Muscle of leg (tissue), 3 donors: ENCODE measurements at regions not wholly inside any gene's neighbourhood (a gene's known extent, or its start where the extent isn't known, plus 50 kb on each side); places are given as distances from the start of the nearest gene placed in this dataset.
"Not testable (repeated sequence)": the region's sequence is repeated elsewhere in the genome, so short reads cannot be mapped to it uniquely, and the experiment has no call there.

ENCODE experiments used
- DNase-seq: peaks from one replicate; pipeline ENCODE4 v3.0.0; 2013
- H3K27ac ChIP-seq: one replicate; pipeline ENCODE4 v1.5.1; 2013; ENCODE audit warnings: mild to moderate bottlenecking, low read length, control low read depth
- H3K27me3 ChIP-seq: one replicate; pipeline ENCODE4 v1.6.1; 2013; ENCODE audit warnings: low read length; ENCODE audit not compliant: control insufficient read depth, insufficient read depth
- H3K36me3 ChIP-seq: one replicate; pipeline ENCODE4 v1.6.1; 2013; ENCODE audit warnings: low read length; ENCODE audit not compliant: control insufficient read depth, insufficient read depth
- H3K4me1 ChIP-seq: one replicate; pipeline ENCODE4 v1.6.1; 2013; ENCODE audit warnings: low read length; ENCODE audit not compliant: control insufficient read depth, insufficient read depth
- H3K4me3 ChIP-seq: one replicate; pipeline ENCODE4 v1.5.1; 2013; ENCODE audit warnings: low read length, control low read depth
- H3K9me3 ChIP-seq: replicated peaks from 2 replicates; pipeline ENCODE4 v1.6.1; 2013; ENCODE audit warnings: low read depth, low read length; ENCODE audit not compliant: control insufficient read depth
- WGBS: methylation state at CpG from one replicate; pipeline ENCODE4 v1.1.5; 2013; ENCODE audit warnings: missing lambda C conversion rate; ENCODE audit not compliant: insufficient coverage; 5-methylcytosine and 5-hydroxymethylcytosine counted together

DNA sequence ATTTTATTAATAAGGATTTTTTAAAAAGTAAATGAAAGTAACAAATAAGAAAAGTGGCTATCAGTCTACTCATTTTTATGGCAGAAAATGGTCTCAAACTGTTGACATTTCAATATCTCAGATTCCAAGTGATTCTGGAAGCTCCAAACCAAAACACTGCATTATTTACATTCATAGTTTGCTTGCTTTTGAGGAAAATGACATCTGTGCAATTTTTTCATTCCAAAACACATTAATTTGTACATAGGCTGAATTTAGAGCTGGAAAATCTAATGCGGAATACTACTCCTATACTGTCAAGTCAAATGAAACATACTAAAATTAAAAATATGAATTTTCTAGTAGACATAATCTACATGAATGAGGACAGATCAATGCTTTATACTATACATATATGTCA is 1047.6 kb downstream of the CDH9 start:
- Histone ChIP-seq H3K4me1 (no peaks in the 10 kb centered on the region), H3K27ac (no peak overlapping the region), H3K9me3 (no peaks in the 10 kb centered on the region), H3K27me3 (no peaks in the 10 kb centered on the region), H3K4me3 (no peak overlapping the region), H3K36me3 (no peaks in the 10 kb centered on the region)
- DNase-seq: no peak
- WGBS: no CpG with 5 or more reads among the region's 1 CpG

DNA sequence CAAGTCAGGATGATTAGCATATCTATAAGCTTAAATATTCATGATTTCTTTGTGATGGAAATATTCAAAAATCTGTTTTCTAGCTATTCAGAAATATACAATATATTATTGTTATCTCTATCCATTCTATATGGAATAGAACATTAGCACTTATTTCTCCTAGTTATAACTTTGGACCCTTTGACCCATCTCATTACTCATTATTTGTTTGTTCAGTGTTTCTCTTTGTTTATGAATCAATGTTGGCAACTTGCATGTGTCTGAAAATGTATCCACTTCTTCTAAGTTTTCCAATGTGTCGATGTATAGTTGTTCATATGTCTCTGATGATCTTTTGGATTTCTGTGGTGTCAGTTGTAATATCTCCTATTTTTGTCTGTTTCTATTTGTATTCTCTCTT is 1059.3 kb downstream of the CDH9 start:
- no CpG with 5 or more reads among the region's 1 CpG for WGBS
- Histone ChIP-seq H3K4me1 (no peaks in the 10 kb centered on the region), H3K4me3 (no peak overlapping the region), H3K27ac (no peak overlapping the region), H3K9me3 (peaks cover 2% of the 10 kb centered on the region), H3K27me3 (no peaks in the 10 kb centered on the region), H3K36me3 (no peaks in the 10 kb centered on the region)
- no peak for DNase-seq

DNA sequence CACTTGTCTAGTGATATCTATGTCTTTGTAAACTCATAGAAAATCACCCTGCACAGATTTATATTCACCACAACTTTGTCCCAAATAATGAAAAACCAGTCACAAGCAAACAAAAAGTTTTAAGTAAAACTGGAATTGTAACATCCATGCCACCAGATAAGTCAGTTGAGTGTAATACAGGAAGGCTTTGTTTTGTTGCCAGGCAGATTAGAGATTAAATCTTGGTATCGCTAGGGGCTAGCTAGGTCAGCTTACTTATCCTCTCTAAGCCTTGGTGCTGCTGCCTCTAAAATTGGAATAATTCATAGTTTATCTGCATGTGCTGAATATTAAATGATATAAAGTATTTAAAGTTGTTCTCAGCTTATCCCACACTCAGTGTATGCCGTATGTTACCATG is 1062.5 kb downstream of the CDH9 start:
- no peak overlapping the region for H3K4me3 ChIP-seq
- no peak for DNase-seq
- H3K27ac ChIP-seq: no peak overlapping the region
- H3K4me1 ChIP-seq: no peaks in the 10 kb centered on the region
- H3K27me3 ChIP-seq: no peaks in the 10 kb centered on the region
- WGBS: no CpG with 5 or more reads among the region's 2 CpGs
- H3K9me3 ChIP-seq: no peaks in the 10 kb centered on the region
- H3K36me3 ChIP-seq: no peaks in the 10 kb centered on the region

DNA sequence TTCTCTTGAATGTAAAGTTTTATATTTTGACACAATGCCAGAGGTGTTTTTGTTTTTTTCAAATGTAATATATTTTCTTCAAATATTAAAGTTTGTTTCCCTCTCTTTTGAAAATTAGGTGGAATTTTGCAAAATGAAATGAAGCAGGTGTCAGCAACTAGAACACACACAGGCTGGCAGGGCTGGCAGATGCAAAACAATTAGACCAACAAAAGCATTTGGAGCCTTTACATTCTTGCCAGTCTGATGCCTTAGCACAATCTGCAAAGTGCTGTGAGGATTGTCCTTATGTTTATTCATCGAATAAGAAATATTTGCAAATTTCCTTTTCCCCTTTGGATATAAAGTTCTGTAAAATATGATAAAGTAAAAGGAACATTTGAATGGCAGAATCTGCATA is 1063.9 kb downstream of the CDH9 start:
- no CpG with 5 or more reads among the region's 1 CpG for WGBS

GRCh38 chr5:25970906-25971489 is 1067.4 kb downstream of the CDH9 start:
- WGBS: no CpG with 5 or more reads among the region's 3 CpGs
- Histone ChIP-seq H3K4me1 (no peaks in the 10 kb centered on the region), H3K27ac (no peak overlapping the region), H3K9me3 (peaks cover 2% of the 10 kb centered on the region), H3K36me3 (no peaks in the 10 kb centered on the region), H3K27me3 (no peaks in the 10 kb centered on the region), H3K4me3 (no peak overlapping the region)
- no peak for DNase-seq

More for the DNA sequence above, 1063.9 kb downstream of the CDH9 start:
- Histone ChIP-seq H3K27ac (no peak overlapping the region), H3K4me3 (no peak overlapping the region), H3K27me3 (no peaks in the 10 kb centered on the region), H3K4me1 (no peaks in the 10 kb centered on the region), H3K36me3 (no peaks in the 10 kb centered on the region), H3K9me3 (peaks cover 2% of the 10 kb centered on the region)
- DNase-seq: no peak

GRCh38 chr5:25969042-25969441 is 1069.3 kb downstream of the CDH9 start:
- not testable (repeated sequence) for H3K9me3 ChIP-seq, H3K27ac ChIP-seq, H3K4me3 ChIP-seq, H3K36me3 ChIP-seq, DNase-seq, H3K4me1 ChIP-seq, H3K27me3 ChIP-seq
- WGBS: 100% methylated on average over 1 of the region's 2 CpGs

DNA sequence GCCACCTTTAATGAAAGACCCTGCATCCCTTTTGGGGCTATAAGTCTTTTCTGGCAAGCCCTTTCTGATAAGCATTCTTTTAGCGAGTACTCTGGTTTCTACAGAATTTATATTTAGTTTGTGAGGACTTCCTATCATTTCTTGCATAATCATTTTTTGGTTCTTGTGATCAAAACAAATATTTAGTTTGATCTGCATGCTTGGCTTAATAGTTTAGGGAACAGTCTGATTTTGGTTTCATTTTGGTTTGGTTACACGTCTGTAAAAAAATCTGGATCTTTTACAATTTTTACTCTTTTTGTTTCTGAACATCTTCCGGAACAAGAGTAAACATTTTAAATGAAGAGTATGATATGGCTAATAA is 1074.4 kb downstream of the CDH9 start:
- no peaks in the 10 kb centered on the region for H3K4me1 ChIP-seq
- peaks cover 3% of the 10 kb centered on the region for H3K9me3 ChIP-seq
- no peak for DNase-seq
- WGBS: no CpG with 5 or more reads among the region's 3 CpGs
- no peak overlapping the region for H3K27ac ChIP-seq
- H3K27me3 ChIP-seq: no peaks in the 10 kb centered on the region
- no peaks in the 10 kb centered on the region for H3K36me3 ChIP-seq
- no peak overlapping the region for H3K4me3 ChIP-seq

GRCh38 chr5:25963251-25964008 is 1075.0 kb downstream of the CDH9 start:
- 81% methylated on average over 2 of the region's 5 CpGs for WGBS
- Histone ChIP-seq H3K9me3 (peaks cover 3% of the 10 kb centered on the region), H3K36me3 (no peaks in the 10 kb centered on the region), H3K4me3 (no peak overlapping the region), H3K4me1 (no peaks in the 10 kb centered on the region), H3K27me3 (no peaks in the 10 kb centered on the region), H3K27ac (no peak overlapping the region)
- peak; percentile 28 for DNase-seq

- WGBS: no CpG with 5 or more reads among the region's 2 CpGs
- Histone ChIP-seq H3K4me1 (no peaks in the 10 kb centered on the region), H3K36me3 (no peaks in the 10 kb centered on the region), H3K4me3 (no peak overlapping the region), H3K9me3 (no peaks in the 10 kb centered on the region), H3K27me3 (no peaks in the 10 kb centered on the region), H3K27ac (no peak overlapping the region)
- DNase-seq: peak; percentile 19
Measured at GRCh38 chr5:25955337-25955736, 1083.0 kb downstream of the CDH9 start.

GRCh38 chr5:25950681-25951080 is 1087.7 kb downstream of the CDH9 start:
- Histone ChIP-seq H3K27ac (no peak overlapping the region), H3K4me3 (no peak overlapping the region), H3K36me3 (no peaks in the 10 kb centered on the region), H3K27me3 (no peaks in the 10 kb centered on the region), H3K9me3 (no peaks in the 10 kb centered on the region), H3K4me1 (no peaks in the 10 kb centered on the region)
- no peak for DNase-seq
- 91% methylated on average over 4 of the region's 4 CpGs for WGBS
